Activated CD4-positive, alpha-beta memory T cell treated with anti-CD3 and anti-CD28 coated beads for 36 hours (primary cell): ENCODE measurements at regions not wholly inside any gene's neighbourhood (a gene's known extent, or its start where the extent isn't known, plus 50 kb on each side); places are given as distances from the start of the nearest gene placed in this dataset.
"Not testable (repeated sequence)": the region's sequence is repeated elsewhere in the genome, so short reads cannot be mapped to it uniquely, and the experiment has no call there.

Experiments
- CTCF ChIA-PET: fragments of 350-600 bp; sonication (Branson Sonifier 250); formaldehyde crosslinking; loops from one replicate; lab custom pipeline; 2021; ENCODE audit warnings: antibody characterized with exemption, inconsistent platforms; lab: Charles Lee
- POLR2A ChIA-PET: fragments of 350-600 bp; sonication (Branson Sonifier 250); formaldehyde crosslinking; loops from one replicate; lab custom pipeline; 2021; ENCODE audit warnings: antibody characterized with exemption; lab: Charles Lee
- DNase-seq: peaks from one replicate; pipeline ENCODE4 v3.0.0-alpha.2; 2020
- H3K27ac Mint-ChIP-seq: one replicate; pipeline ENCODE4 v1.8.0; 2021; ENCODE audit warnings: mixed read lengths
- H3K27me3 Mint-ChIP-seq: one replicate; pipeline ENCODE4 v1.8.0; 2021; ENCODE audit warnings: mixed read lengths
- H3K36me3 Mint-ChIP-seq: one replicate; pipeline ENCODE4 v1.8.0; 2021; ENCODE audit warnings: mixed read lengths
- H3K4me1 Mint-ChIP-seq: one replicate; pipeline ENCODE4 v1.8.0; 2021; ENCODE audit warnings: low read depth, mixed read lengths
- H3K4me3 Mint-ChIP-seq: one replicate; pipeline ENCODE4 v1.8.0; 2021; ENCODE audit warnings: mild to moderate bottlenecking, mixed read lengths
- H3K9me3 Mint-ChIP-seq: one replicate; pipeline ENCODE4 v1.8.0; 2021; ENCODE audit warnings: mixed read lengths
- intact Hi-C: fragments of 100-400 bp; cut with micrococcal nuclease; formaldehyde crosslinking; loops from one replicate; pipeline ENCODE4 v1.15.1; 2023

DNA sequence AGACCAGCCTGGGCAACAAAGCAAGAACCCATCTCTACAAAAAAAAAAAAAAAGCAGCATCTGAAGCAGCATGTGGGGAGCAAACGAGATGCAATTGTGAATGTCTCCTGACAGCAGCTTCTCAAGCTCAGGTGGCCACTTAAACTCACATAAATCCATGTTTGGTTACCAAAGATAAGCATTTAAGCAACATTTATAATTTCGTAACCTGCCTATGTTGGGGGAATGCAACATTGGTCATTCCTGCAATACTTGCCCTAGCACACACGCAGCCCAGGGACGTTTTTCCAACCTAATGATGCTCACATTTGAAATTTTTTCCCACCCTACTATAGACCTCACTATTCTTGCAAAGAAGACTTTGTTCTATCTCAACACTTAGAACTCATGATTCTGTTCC is 113.3 kb downstream of the ZFP64 start:
- no peaks in the 10 kb centered on the region for H3K36me3 Mint-ChIP-seq
- H3K4me1 Mint-ChIP-seq = peaks cover 4% of the 10 kb centered on the region
- no peaks in the 10 kb centered on the region for H3K9me3 Mint-ChIP-seq
- H3K27me3 Mint-ChIP-seq = no peaks in the 10 kb centered on the region
- DNase-seq = no peak
- H3K27ac Mint-ChIP-seq = no peak overlapping the region
- H3K4me3 Mint-ChIP-seq = no peak overlapping the region
- POLR2A ChIA-PET = no interaction called here
- CTCF ChIA-PET = no interaction called here
- intact Hi-C loops = no loop called here

- intact Hi-C loops = no loop called here
- no peaks in the 10 kb centered on the region for H3K4me1 Mint-ChIP-seq
- CTCF ChIA-PET = no interaction called here
- H3K27me3 Mint-ChIP-seq = no peaks in the 10 kb centered on the region
- H3K36me3 Mint-ChIP-seq = no peaks in the 10 kb centered on the region
- no peaks in the 10 kb centered on the region for H3K9me3 Mint-ChIP-seq
- DNase-seq = no peak
- H3K4me3 Mint-ChIP-seq = no peak overlapping the region
- no peak overlapping the region for H3K27ac Mint-ChIP-seq
- POLR2A ChIA-PET = no interaction called here
These were observed 115.4 kb downstream of the ZFP64 start for GRCh38 chr20:52076164-52076563.

DNA sequence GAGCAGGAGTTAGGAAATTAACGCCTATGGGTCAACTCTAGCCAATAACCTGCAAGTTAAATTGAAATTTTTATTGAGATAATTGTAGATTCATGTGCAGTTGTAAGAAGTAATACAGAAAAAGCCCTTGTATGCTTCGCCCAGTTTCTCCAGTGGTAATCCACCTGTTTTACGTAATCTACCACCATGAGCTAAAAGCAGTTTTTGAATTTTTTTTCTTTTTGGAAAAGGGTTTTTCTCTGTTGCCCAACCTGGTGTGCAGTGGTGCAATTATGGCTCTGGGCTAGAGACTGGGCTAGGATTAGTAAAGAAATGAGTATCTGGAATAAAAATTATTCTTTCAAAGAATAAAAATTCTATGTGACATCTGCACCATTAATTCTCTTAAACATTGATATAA is 116.2 kb downstream of the ZFP64 start:
- Mint-ChIP-seq H3K9me3 (no peaks in the 10 kb centered on the region), H3K27ac (no peak overlapping the region), H3K4me3 (no peak overlapping the region), H3K27me3 (no peaks in the 10 kb centered on the region), H3K36me3 (no peaks in the 10 kb centered on the region), H3K4me1 (no peaks in the 10 kb centered on the region)
- intact Hi-C loops = no loop called here
- no peak for DNase-seq
- POLR2A ChIA-PET = no interaction called here
- CTCF ChIA-PET = no interaction called here

- Mint-ChIP-seq H3K27ac (no peak overlapping the region), H3K4me1 (no peaks in the 10 kb centered on the region), H3K9me3 (no peaks in the 10 kb centered on the region), H3K27me3 (no peaks in the 10 kb centered on the region), H3K4me3 (no peak overlapping the region), H3K36me3 (no peaks in the 10 kb centered on the region)
- no peak for DNase-seq
- intact Hi-C loops = no loop called here
- ChIA-PET CTCF (no interaction called here), POLR2A (no interaction called here)
These were observed 120.4 kb downstream of the ZFP64 start for GRCh38 chr20:52071136-52071535.

DNA sequence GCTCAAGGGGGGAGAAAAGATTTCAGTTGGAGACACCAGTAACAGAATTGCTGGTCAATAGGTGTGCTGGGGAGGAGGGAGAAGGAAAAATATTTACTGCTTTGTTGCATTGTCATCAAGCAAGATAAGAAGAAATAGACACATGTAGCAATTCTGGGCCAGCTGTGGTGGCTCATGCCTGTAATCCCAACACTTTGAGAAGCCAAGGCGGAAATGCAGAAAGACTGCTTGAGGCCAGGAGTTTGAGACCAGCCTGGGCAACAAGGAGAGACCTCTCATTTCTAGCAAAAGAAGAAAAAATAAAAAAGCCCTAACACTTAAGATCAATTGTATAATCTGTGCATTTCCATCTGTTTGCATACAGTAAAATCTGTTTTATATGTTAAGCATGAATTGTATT is 126.6 kb downstream of the ZFP64 start:
- H3K4me1 Mint-ChIP-seq = no peaks in the 10 kb centered on the region
- H3K36me3 Mint-ChIP-seq = no peaks in the 10 kb centered on the region
- CTCF ChIA-PET = interaction anchor here (0.6 kb wide), 1 partner anchor 668 kb away, joined by 3 read pairs; no protein-coding TSS in a partner anchor
- POLR2A ChIA-PET = no interaction called here
- no peaks in the 10 kb centered on the region for H3K9me3 Mint-ChIP-seq
- peaks cover 2% of the 10 kb centered on the region for H3K27me3 Mint-ChIP-seq
- H3K4me3 Mint-ChIP-seq = no peak overlapping the region
- intact Hi-C loops = no loop called here
- H3K27ac Mint-ChIP-seq = no peak overlapping the region
- DNase-seq = no peak

- H3K4me1 Mint-ChIP-seq = no peaks in the 10 kb centered on the region
- intact Hi-C loops = no loop called here
- no peaks in the 10 kb centered on the region for H3K36me3 Mint-ChIP-seq
- ChIA-PET CTCF (no interaction called here), POLR2A (no interaction called here)
- peaks cover 2% of the 10 kb centered on the region for H3K27me3 Mint-ChIP-seq
- no peak for DNase-seq
- H3K27ac Mint-ChIP-seq = no peak overlapping the region
- H3K9me3 Mint-ChIP-seq = no peaks in the 10 kb centered on the region
- H3K4me3 Mint-ChIP-seq = no peak overlapping the region
These were observed 128.9 kb downstream of the ZFP64 start for GRCh38 chr20:52062452-52063209.

- H3K4me1 Mint-ChIP-seq = no peaks in the 10 kb centered on the region
- H3K4me3 Mint-ChIP-seq = no peak overlapping the region
- POLR2A ChIA-PET = no interaction called here
These were observed 130.5 kb downstream of the ZFP64 start for GRCh38 chr20:52060794-52061714.

GRCh38 chr20:52057133-52057532 is 134.4 kb downstream of the ZFP64 start:
- H3K27ac Mint-ChIP-seq, intact Hi-C loops, CTCF ChIA-PET, H3K36me3 Mint-ChIP-seq, H3K27me3 Mint-ChIP-seq, DNase-seq, H3K4me1 Mint-ChIP-seq, H3K4me3 Mint-ChIP-seq: not testable (repeated sequence)
- POLR2A ChIA-PET = interaction anchor here (0.6 kb wide), 1 partner anchor 92 kb away, joined by 3 read pairs; no protein-coding TSS in a partner anchor
- peaks cover 15% of the 10 kb centered on the region for H3K9me3 Mint-ChIP-seq

More at GRCh38 chr20:52060794-52061714, 130.5 kb downstream of the ZFP64 start:
- no peaks in the 10 kb centered on the region for H3K36me3 Mint-ChIP-seq
- intact Hi-C loops = no loop called here
- H3K27ac Mint-ChIP-seq = no peak overlapping the region
- CTCF ChIA-PET = interaction anchor here (0.7 kb wide), 1 partner anchor 14 kb away, joined by 3 read pairs; no protein-coding TSS in a partner anchor
- peaks cover 11% of the 10 kb centered on the region for H3K9me3 Mint-ChIP-seq
- H3K27me3 Mint-ChIP-seq = peaks cover 2% of the 10 kb centered on the region
- DNase-seq = no peak

DNA sequence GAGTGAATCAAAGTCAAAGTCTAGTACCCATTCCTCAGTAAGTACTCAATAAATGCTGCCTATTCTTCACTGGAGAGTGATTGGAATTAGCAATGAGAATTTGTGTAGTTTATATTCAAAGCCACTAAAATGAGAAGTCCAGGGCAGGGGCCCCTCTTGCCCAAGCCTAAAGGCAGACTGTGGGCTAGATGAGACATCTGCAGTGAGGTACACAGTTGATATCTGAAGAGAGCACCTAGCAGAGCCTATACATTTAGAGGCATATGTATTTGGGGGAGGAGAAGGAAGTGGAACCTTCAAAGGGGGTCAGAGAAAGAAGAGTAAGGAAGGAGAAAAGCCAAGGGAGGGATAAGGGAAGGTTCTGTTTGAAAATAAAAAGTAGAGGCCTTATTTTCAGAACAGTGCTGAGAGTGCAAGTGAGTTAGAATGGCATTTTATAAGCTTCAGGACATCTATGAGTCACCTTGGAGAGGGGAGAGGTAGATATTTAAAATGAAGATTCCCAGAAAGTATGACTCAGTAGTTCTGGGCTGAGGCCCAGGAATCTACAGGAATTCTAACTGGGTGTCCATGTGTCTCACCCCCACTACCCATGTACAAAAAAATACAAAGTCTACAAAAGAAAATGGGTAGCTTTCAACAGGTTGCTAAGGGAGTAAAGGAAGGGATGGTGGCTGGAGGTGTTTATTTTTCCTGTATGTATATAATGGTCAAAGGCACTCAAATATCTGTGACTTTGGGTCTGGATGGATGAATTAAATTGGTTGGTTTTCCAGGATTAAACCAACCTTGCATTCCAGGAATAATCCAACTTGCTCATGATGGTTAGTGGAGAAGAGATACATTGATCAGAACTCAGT is 135.1 kb downstream of the ZFP64 start:
- Mint-ChIP-seq H3K27ac (no peak overlapping the region), H3K36me3 (peaks cover 2% of the 10 kb centered on the region), H3K9me3 (peaks cover 15% of the 10 kb centered on the region), H3K4me1 (no peaks in the 10 kb centered on the region), H3K27me3 (no peaks in the 10 kb centered on the region), H3K4me3 (no peak overlapping the region)
- CTCF ChIA-PET = interaction anchor here (0.6 kb wide), 1 partner anchor 116 kb away, joined by 3 read pairs; no protein-coding TSS in a partner anchor
- POLR2A ChIA-PET = interaction anchor here (0.6 kb wide), 1 partner anchor 91 kb away, joined by 3 read pairs; no protein-coding TSS in a partner anchor
- no peak for DNase-seq
- intact Hi-C loops = no loop called here

GRCh38 chr20:52054123-52054522 is 137.5 kb downstream of the ZFP64 start:
- Mint-ChIP-seq H3K27me3 (peaks cover 2% of the 10 kb centered on the region), H3K4me1 (no peaks in the 10 kb centered on the region), H3K4me3 (no peak overlapping the region), H3K27ac (no peak overlapping the region), H3K9me3 (peaks cover 15% of the 10 kb centered on the region), H3K36me3 (peaks cover 2% of the 10 kb centered on the region)
- peak; percentile 62 for DNase-seq
- CTCF ChIA-PET = no interaction called here
- intact Hi-C loops = no loop called here
- POLR2A ChIA-PET = no interaction called here

GRCh38 chr20:52049001-52049731 is 142.4 kb downstream of the ZFP64 start:
- POLR2A ChIA-PET = no interaction called here
- peaks cover 23% of the 10 kb centered on the region for H3K4me1 Mint-ChIP-seq
- no peaks in the 10 kb centered on the region for H3K9me3 Mint-ChIP-seq

More at GRCh38 chr20:52049001-52049731, 142.4 kb downstream of the ZFP64 start:
- no peaks in the 10 kb centered on the region for H3K36me3 Mint-ChIP-seq
- H3K27ac Mint-ChIP-seq = no peak overlapping the region
- no peak for DNase-seq
- intact Hi-C loops = no loop called here
- H3K4me3 Mint-ChIP-seq = no peak overlapping the region
- H3K27me3 Mint-ChIP-seq = peaks cover 4% of the 10 kb centered on the region
- CTCF ChIA-PET = interaction anchor here (1.0 kb wide), 1 partner anchor 18 kb away, joined by 3 read pairs; no protein-coding TSS in a partner anchor
